ENCODE measurements at regions not wholly inside any gene's neighbourhood (a gene's known extent, or its start where the extent isn't known, plus 50 kb on each side); places are given as distances from the start of the nearest gene placed in this dataset.

- no peak overlapping the region for H3K4me2 ChIP-seq (ENCODE audit: low read depth, low read length, poor library complexity, severe bottlenecking)
- peaks cover 19% of the 10 kb centered on the region; the same call in 1 of the 2 replicates for H3K9me3 ChIP-seq (ENCODE audit: low read length)
- H3K4me1 ChIP-seq (ENCODE audit: low read length) = no peaks in the 10 kb centered on the region
- no peaks in the 10 kb centered on the region for H3K36me3 ChIP-seq (ENCODE audit: insufficient read depth, low read length)
- H4K20me1 ChIP-seq (ENCODE audit: insufficient read depth, low read depth, low read length) = no peaks in the 10 kb centered on the region
- no peak overlapping the region for H3K9ac ChIP-seq (ENCODE audit: low read length)
- no peak overlapping the region for H3K4me3 ChIP-seq (ENCODE audit: low read length)
- H3K9me2 ChIP-seq (replicated peaks; ENCODE audit: insufficient read depth, low read length) = no peaks in the 10 kb centered on the region
- H3K27ac ChIP-seq (ENCODE audit: low read length) = no peak overlapping the region
- no peak overlapping the region for H2AFZ ChIP-seq (ENCODE audit: low read length)
- H3K27me3 ChIP-seq (ENCODE audit: low read length) = no peaks in the 10 kb centered on the region
- H3K79me2 ChIP-seq (ENCODE audit: low read length) = no peaks in the 10 kb centered on the region
- no peak for DNase-seq
Measured at GRCh38 chr1:30478283-30478682, 245.1 kb downstream of the MATN1 start.

- no peak overlapping the region for H3K4me2 ChIP-seq (ENCODE audit: low read depth, low read length, poor library complexity, severe bottlenecking)
- H3K9me3 ChIP-seq (ENCODE audit: low read length) = peaks cover 13% of the 10 kb centered on the region; the same call in 1 of the 2 replicates
- no peak for DNase-seq
- H3K4me3 ChIP-seq (ENCODE audit: low read length) = no peak overlapping the region
- H3K9ac ChIP-seq (ENCODE audit: low read length) = no peak overlapping the region
- no peak overlapping the region for H3K27ac ChIP-seq (ENCODE audit: low read length)
- no peaks in the 10 kb centered on the region for H4K20me1 ChIP-seq (ENCODE audit: insufficient read depth, low read depth, low read length)
- no peaks in the 10 kb centered on the region for H3K79me2 ChIP-seq (ENCODE audit: low read length)
- H3K9me2 ChIP-seq (replicated peaks; ENCODE audit: insufficient read depth, low read length) = no peaks in the 10 kb centered on the region
- no peaks in the 10 kb centered on the region for H3K27me3 ChIP-seq (ENCODE audit: low read length)
- no peaks in the 10 kb centered on the region for H3K36me3 ChIP-seq (ENCODE audit: insufficient read depth, low read length)
- no peaks in the 10 kb centered on the region for H3K4me1 ChIP-seq (ENCODE audit: low read length)
- H2AFZ ChIP-seq (ENCODE audit: low read length) = no peak overlapping the region
Measured at GRCh38 chr1:30477588-30477987, 245.8 kb downstream of the MATN1 start.

GRCh38 chr1:30476911-30477459, 246.4 kb downstream of the MATN1 start:
- Histone ChIP-seq H3K4me2 (ENCODE audit: low read depth, low read length, poor library complexity, severe bottlenecking) (no peak overlapping the region), H3K27me3 (ENCODE audit: low read length) (no peaks in the 10 kb centered on the region), H3K27ac (ENCODE audit: low read length) (no peak overlapping the region), H3K9me2 (replicated peaks; ENCODE audit: insufficient read depth, low read length) (no peaks in the 10 kb centered on the region), H4K20me1 (ENCODE audit: insufficient read depth, low read depth, low read length) (no peaks in the 10 kb centered on the region), H3K9ac (ENCODE audit: low read length) (no peak overlapping the region), H2AFZ (ENCODE audit: low read length) (no peak overlapping the region), H3K36me3 (ENCODE audit: insufficient read depth, low read length) (no peaks in the 10 kb centered on the region), H3K4me1 (ENCODE audit: low read length) (no peaks in the 10 kb centered on the region), H3K4me3 (ENCODE audit: low read length) (no peak overlapping the region), H3K79me2 (ENCODE audit: low read length) (no peaks in the 10 kb centered on the region), H3K9me3 (ENCODE audit: low read length) (peaks cover 8% of the 10 kb centered on the region; the same call in 1 of the 2 replicates)
- DNase-seq = no peak

GRCh38 chr1:30476476-30476875, 246.9 kb downstream of the MATN1 start:
- peaks cover 4% of the 10 kb centered on the region; the same call in 1 of the 2 replicates for H3K9me3 ChIP-seq (ENCODE audit: low read length)

GRCh38 chr1:30475966-30476365, 247.4 kb downstream of the MATN1 start:
- Histone ChIP-seq H3K36me3 (ENCODE audit: insufficient read depth, low read length) (no peaks in the 10 kb centered on the region), H3K9ac (ENCODE audit: low read length) (no peak overlapping the region), H3K9me2 (replicated peaks; ENCODE audit: insufficient read depth, low read length) (no peaks in the 10 kb centered on the region), H3K4me2 (ENCODE audit: low read depth, low read length, poor library complexity, severe bottlenecking) (no peak overlapping the region), H3K4me3 (ENCODE audit: low read length) (no peak overlapping the region), H3K4me1 (ENCODE audit: low read length) (no peaks in the 10 kb centered on the region), H4K20me1 (ENCODE audit: insufficient read depth, low read depth, low read length) (no peaks in the 10 kb centered on the region), H3K79me2 (ENCODE audit: low read length) (no peaks in the 10 kb centered on the region), H3K27ac (ENCODE audit: low read length) (no peak overlapping the region), H2AFZ (ENCODE audit: low read length) (no peak overlapping the region), H3K27me3 (ENCODE audit: low read length) (no peaks in the 10 kb centered on the region), H3K9me3 (ENCODE audit: low read length) (peaks cover 1% of the 10 kb centered on the region; the same call in 1 of the 2 replicates)
- DNase-seq = no peak

More at GRCh38 chr1:30476476-30476875, 246.9 kb downstream of the MATN1 start:
- no peak for DNase-seq
- Histone ChIP-seq H3K4me1 (ENCODE audit: low read length) (no peaks in the 10 kb centered on the region), H2AFZ (ENCODE audit: low read length) (no peak overlapping the region), H3K9ac (ENCODE audit: low read length) (no peak overlapping the region), H3K4me3 (ENCODE audit: low read length) (no peak overlapping the region), H4K20me1 (ENCODE audit: insufficient read depth, low read depth, low read length) (no peaks in the 10 kb centered on the region), H3K9me2 (replicated peaks; ENCODE audit: insufficient read depth, low read length) (no peaks in the 10 kb centered on the region), H3K27me3 (ENCODE audit: low read length) (no peaks in the 10 kb centered on the region), H3K27ac (ENCODE audit: low read length) (no peak overlapping the region), H3K36me3 (ENCODE audit: insufficient read depth, low read length) (no peaks in the 10 kb centered on the region), H3K79me2 (ENCODE audit: low read length) (no peaks in the 10 kb centered on the region), H3K4me2 (ENCODE audit: low read depth, low read length, poor library complexity, severe bottlenecking) (no peak overlapping the region)

- Histone ChIP-seq H3K4me2 (ENCODE audit: low read depth, low read length, poor library complexity, severe bottlenecking) (no peak overlapping the region), H3K27me3 (ENCODE audit: low read length) (no peaks in the 10 kb centered on the region), H3K9ac (ENCODE audit: low read length) (no peak overlapping the region), H3K4me1 (ENCODE audit: low read length) (no peaks in the 10 kb centered on the region), H4K20me1 (ENCODE audit: insufficient read depth, low read depth, low read length) (no peaks in the 10 kb centered on the region), H3K79me2 (ENCODE audit: low read length) (no peaks in the 10 kb centered on the region), H3K27ac (ENCODE audit: low read length) (no peak overlapping the region), H3K9me2 (replicated peaks; ENCODE audit: insufficient read depth, low read length) (no peaks in the 10 kb centered on the region), H3K36me3 (ENCODE audit: insufficient read depth, low read length) (no peaks in the 10 kb centered on the region), H3K9me3 (ENCODE audit: low read length) (no peaks in the 10 kb centered on the region), H2AFZ (ENCODE audit: low read length) (no peak overlapping the region), H3K4me3 (ENCODE audit: low read length) (no peak overlapping the region)
- DNase-seq = no peak
Measured at GRCh38 chr1:30475201-30475600, 248.2 kb downstream of the MATN1 start.

- DNase-seq = no peak
- no peaks in the 10 kb centered on the region for H3K36me3 ChIP-seq (ENCODE audit: insufficient read depth, low read length)
- no peak overlapping the region for H3K27ac ChIP-seq (ENCODE audit: low read length)
- H4K20me1 ChIP-seq (ENCODE audit: insufficient read depth, low read depth, low read length) = no peaks in the 10 kb centered on the region
- no peak overlapping the region for H3K4me3 ChIP-seq (ENCODE audit: low read length)
- H2AFZ ChIP-seq (ENCODE audit: low read length) = no peak overlapping the region
- H3K9me2 ChIP-seq (replicated peaks; ENCODE audit: insufficient read depth, low read length) = no peaks in the 10 kb centered on the region
- no peak overlapping the region for H3K4me2 ChIP-seq (ENCODE audit: low read depth, low read length, poor library complexity, severe bottlenecking)
- no peaks in the 10 kb centered on the region for H3K27me3 ChIP-seq (ENCODE audit: low read length)
- no peaks in the 10 kb centered on the region for H3K79me2 ChIP-seq (ENCODE audit: low read length)
- H3K4me1 ChIP-seq (ENCODE audit: low read length) = no peaks in the 10 kb centered on the region
- H3K9ac ChIP-seq (ENCODE audit: low read length) = no peak overlapping the region
- no peaks in the 10 kb centered on the region for H3K9me3 ChIP-seq (ENCODE audit: low read length)
Measured at GRCh38 chr1:30474818-30475200, 248.6 kb downstream of the MATN1 start.

GRCh38 chr1:30473922-30474817, 249.2 kb downstream of the MATN1 start:
- Histone ChIP-seq H2AFZ (ENCODE audit: low read length) (no peak overlapping the region), H3K4me2 (ENCODE audit: low read depth, low read length, poor library complexity, severe bottlenecking) (no peak overlapping the region), H3K9me3 (ENCODE audit: low read length) (no peaks in the 10 kb centered on the region), H3K4me3 (ENCODE audit: low read length) (no peak overlapping the region), H3K36me3 (ENCODE audit: insufficient read depth, low read length) (no peaks in the 10 kb centered on the region), H3K27ac (ENCODE audit: low read length) (no peak overlapping the region), H3K9ac (ENCODE audit: low read length) (no peak overlapping the region), H3K27me3 (ENCODE audit: low read length) (no peaks in the 10 kb centered on the region), H3K9me2 (replicated peaks; ENCODE audit: insufficient read depth, low read length) (no peaks in the 10 kb centered on the region), H3K79me2 (ENCODE audit: low read length) (no peaks in the 10 kb centered on the region), H3K4me1 (ENCODE audit: low read length) (no peaks in the 10 kb centered on the region), H4K20me1 (ENCODE audit: insufficient read depth, low read depth, low read length) (no peaks in the 10 kb centered on the region)
- no peak for DNase-seq
